ENCODE measurements at regions not wholly inside any gene's neighbourhood (a gene's known extent, or its start where the extent isn't known, plus 50 kb on each side); places are given as distances from the start of the nearest gene placed in this dataset.
"Not testable (repeated sequence)": the region's sequence is repeated elsewhere in the genome, so short reads cannot be mapped to it uniquely, and the experiment has no call there.

- TF ChIP-seq CTCF (conservative IDR thresholded peaks at IDR 0.05); EZH2 (IDR thresholded peaks at IDR 0.05; ENCODE audit: low read depth): not testable (repeated sequence)
Measured at GRCh38 chr2:207233141-207233540, 67.4 kb upstream of the KLF7 start.

Data from PC-9 (cell line).